ENCODE measurements at regions not wholly inside any gene's neighbourhood (a gene's known extent, or its start where the extent isn't known, plus 50 kb on each side); places are given as distances from the start of the nearest gene placed in this dataset.

DNA sequence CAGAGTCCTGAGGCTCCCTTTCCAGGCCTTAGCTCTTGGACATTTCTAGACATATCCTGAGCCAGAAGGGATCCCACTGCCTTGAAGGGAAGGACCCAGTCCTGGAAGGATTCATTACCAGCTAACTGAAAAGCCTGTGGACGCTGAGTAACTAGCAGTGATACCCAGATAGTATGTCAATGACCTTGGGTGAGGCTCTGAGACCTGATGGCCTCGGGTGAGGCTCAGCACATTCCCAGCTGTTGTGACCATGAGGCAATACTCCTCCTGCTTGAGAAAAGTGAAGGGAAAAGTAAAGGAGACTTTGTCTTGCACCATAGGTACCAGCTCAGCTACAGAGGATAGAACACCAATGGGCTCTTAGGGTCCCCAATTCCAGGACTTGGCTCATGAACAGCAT lies 268.1 kb downstream of the DKK2 start:
- DNase-seq (ENCODE audit: low spot score) = no peak

DNA sequence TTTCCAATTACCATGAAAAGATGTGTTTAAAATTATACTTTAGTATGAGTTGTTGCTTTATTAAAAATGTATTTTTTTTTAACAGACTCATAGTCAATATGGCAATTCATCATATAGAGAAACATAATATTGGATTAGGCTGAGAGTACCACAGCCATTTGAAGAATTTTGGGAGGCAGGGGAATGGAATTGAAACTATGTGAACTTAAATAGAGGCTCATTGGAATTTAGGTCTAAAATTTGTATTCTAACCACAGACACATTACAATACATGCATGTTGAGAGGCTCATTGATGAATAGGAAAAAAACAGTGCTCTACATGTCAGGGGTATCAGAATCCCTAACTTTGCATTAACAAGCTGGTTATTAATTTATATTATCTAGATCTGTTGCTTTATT lies 269.6 kb downstream of the DKK2 start:
- no peak for DNase-seq (ENCODE audit: low spot score)

DNA sequence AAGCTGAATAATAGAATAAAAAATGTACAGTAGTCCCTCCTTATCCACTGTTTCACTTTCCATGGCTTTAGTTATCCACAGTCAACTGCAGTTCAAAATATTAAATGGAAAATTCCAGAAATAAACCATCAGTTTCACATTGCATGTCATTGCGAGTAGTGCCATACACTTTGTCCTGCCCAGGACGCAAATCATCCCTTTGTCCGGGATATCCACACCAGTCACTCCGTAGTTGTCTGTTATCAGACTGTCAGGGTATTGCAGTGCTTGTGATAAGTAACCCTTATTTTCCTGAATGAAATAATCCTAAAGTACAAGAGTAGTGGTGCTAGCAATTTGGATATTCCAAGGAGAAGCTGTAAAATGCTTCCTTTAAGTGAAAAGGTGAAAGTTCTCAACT lies 271.3 kb downstream of the DKK2 start:
- DNase-seq (ENCODE audit: low spot score) = no peak

DNA sequence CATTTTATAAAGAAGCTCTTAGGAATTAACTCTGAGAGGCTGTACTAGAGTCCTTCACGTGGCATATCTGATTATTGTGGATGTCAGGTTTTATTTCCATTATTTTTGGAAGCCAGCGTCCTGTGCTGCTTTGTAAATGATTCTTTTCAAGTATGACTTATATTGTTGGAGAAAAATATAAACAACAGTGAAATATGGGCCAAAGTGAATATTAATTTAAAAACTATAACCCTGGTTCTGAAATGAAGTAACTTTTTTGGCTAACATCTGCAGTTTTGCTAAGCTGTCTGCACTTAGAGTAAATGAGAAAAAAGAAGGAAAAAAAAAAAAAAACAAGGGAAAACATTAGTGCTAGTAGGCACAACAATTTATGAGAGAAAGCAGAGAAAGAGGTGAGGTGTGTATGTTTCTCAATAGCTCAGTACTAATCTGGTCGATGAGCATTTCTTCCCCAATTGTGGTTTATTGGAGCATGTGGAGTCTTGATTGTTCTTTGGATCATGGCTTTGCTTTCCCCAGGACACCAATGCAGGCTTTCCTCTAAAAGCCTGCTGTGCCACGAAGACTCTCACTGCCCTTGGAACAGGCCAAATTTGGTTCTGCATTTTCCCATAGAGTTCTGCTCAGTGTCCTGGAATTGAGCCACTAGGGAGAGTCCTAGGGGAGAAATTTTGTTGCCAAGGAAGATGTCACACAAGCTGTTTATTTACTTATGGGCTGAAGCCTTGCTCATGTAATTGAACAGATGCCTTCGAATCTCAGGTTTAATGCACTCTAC lies 273.3 kb downstream of the DKK2 start:
- DNase-seq (ENCODE audit: low spot score) = no peak

DNA sequence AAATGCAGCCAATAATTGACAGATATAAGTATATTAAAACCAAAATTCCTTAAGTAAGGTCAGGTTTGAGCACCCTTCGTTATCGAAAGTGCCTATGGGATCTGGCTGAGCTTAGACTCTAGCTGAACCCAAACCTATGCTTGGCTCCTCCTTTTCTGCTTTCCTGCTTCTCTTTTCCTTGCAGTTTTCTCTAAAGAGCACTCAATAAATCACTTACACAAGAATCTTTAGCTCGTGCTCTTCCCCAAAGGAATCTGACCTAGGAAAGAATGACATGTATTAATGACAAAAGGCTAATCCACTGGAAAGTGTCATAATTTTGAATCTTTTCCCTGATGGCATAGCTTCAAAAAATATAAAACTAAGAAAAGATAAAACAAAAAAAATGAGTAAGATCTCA lies 282.7 kb downstream of the DKK2 start:
- DNase-seq (ENCODE audit: low spot score) = no peak

DNA sequence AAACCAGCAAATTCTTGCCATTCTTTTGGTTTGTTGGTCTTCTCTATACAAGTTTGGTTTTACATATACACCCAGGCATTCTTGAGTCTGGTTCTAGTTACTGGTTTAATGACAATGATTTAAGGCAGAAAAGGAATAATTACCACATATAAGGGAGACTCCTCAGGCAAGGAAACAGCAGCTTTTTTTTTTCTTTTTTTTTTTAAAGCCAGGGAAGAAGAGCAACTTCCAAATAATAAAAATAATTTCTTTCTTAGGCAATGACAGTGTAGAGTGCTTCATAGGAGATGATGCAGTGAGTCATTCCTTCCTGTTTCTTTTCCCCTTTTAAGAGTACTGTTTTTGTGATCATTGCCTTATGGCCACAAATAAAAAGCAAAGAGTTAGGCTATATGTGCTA lies 289.7 kb downstream of the DKK2 start:
- no peak for DNase-seq (ENCODE audit: low spot score)

DNA sequence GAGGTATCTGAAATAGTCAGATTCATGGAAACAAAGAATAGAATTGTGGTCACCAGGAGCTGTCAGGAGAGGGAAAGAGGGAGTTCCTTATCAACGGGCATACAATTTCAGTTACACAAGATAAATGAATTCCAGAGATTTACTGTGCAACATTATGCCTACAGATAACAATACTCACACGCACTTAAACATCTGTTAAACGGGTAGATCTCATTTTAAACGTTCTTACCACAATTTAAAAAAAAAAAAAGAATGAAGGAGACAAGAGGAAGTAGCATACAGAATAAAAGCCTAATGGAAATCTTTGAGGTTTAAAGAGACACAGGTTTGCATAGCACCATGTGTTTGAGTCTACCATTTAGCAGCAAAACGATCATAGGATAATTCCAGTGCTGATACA lies 298.0 kb downstream of the DKK2 start:
- no peak for DNase-seq (ENCODE audit: low spot score)

DNA sequence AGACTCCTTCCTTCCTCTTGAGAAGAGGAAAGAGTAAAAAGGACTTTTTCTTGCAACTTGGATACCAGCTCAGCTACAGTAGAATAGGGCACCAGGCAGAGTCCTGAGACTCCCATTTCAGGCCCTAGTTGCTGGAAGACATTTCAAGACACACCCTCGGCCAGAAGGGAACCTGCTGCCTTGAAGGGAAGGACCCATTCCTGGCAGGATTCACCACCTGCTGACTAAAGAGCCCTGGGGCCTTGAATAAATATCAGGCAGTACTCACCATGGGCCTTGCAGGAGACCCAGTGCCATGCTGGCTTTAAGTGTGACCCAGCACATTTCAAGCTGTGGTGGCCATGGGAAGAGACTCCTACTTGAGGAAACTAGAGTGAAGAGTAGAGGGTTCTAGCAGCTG lies 317.6 kb downstream of the DKK2 start:
- no peak for DNase-seq (ENCODE audit: low spot score)

DNA sequence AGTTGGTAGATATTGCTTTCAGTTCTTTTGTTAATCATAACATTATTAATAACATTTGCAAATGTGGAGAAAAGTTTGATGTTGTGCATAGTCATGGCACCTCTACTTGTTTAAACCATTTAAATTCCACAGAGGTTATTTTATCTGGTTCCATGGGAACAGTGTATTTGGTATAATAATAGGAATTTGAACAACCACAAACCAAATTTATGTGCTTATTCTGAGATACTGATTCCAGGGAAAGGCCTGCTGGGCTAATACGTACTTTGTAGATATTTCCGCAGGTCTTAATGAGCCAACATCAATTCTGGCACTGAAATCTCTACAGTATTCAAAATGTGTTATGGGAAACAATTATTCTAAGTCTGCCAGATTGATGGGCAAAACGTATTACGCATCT lies 319.0 kb downstream of the DKK2 start:
- no peak for DNase-seq (ENCODE audit: low spot score)

DNA sequence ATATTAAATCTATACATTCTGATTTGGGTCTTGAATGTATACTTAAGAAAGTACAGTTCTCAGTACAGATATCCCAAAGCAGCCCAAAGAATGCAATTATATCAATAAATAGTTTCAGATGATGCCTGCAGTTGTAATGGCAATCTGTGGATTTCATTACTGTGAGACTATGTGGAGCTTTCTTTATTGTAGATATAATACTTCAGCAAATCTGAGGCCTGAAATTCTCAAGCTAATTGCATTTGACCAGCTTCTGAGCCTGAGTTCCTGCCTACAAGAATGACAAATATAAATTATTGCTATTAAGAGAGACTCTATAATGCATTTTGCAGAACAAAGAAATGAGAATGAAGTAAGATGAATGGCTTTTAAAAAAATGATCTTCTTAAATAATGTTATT lies 320.3 kb downstream of the DKK2 start:
- DNase-seq (ENCODE audit: low spot score) = no peak

DNA sequence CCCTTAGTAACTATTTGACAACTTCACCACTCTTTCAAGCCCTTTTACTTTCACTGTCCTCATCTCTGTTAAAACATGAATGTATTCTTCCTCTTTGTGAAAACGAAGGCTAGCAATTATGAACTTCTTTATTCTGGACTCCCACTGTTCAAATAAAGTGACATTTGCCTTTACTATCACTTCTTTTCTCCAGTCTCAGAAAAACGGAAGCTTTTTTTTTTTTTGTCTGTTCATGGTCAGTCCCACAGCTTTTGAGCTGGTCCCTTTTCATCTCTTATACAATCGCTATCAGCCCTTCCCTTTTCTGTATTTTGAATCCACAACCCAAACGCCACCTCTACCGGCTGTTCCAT lies 327.7 kb downstream of the DKK2 start:
- DNase-seq (ENCODE audit: low spot score) = no peak

DNA sequence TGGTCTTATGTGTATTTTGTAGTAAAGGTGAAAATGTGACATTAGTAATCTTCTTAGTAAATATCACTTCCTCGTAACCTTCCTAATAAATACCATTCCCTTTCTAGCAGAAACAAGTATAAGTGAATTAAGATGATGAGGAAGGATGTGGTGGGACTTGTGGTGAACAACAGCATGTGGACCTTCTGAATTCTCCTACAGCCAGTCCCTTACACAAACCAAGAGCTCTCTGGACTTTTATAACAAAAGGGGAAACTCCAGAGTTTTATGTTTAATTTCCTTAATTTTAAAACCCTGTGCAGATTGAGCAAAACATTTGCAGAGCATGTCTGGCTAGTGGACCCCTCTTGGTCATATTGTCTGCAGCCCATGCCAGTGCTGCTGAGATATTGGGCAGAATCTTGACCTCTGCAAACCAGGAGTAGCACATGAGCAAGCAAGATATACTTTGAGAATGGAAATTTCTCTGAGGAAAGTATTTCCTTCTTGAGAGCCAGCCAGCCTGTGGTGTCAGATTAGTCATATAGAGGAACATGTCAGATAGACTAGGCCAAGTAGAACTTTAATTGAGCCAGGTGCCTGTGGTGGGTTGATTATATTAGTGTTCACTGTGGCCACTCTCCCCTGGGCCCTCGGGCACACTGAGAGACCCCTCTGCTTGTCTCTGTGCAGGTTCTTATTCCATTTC lies 328.2 kb downstream of the DKK2 start:
- no peak for DNase-seq (ENCODE audit: low spot score)

DNA sequence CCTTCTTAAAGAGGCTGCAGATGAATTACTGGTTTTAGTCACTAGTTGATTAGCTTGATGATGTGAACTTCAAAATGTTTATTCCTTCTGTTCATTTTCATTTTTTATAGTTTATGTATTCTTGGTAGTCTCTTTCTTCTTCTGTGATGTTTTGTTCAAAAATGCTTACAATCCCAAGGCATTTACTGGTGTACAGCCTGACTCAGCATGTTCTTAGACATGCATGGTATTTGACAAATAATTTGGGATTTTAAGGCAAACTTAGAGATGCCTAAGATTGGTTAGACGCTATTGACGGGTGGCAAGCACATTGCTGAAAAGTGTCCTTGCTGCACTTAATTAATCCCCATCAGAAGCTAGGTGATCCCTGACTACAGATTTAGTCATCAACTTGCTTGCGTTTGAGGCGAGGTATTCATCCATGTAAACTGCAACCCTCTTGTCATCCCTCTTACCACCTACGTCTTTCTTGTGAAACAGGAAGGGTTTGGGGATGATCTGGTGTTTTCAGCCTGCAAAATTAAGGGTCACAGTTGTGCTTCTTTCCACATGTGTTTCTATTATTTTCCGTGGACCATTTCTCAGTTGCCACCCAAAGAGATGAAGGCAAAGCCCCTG lies 331.8 kb downstream of the DKK2 start:
- no peak for DNase-seq (ENCODE audit: low spot score)

DNA sequence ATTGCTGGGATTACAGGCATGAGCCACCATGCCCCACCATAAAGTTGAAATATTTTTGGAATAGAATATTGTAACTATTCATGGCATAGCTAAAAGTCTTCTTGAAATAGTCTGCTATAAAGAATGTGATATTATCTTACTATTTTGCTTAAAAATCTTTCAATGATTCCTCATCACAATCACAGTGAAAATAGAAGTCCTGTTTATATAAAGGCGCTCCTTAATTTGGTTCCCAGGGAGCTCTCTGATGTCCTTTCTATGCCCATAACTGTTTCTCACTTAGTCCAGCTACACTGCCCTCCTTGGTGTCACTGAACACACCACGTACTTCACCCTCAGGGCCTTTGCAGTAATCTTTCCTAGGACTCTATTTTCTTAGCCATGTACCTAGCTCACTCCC lies 331.7 kb upstream of the GIMD1 start:
- no peak for DNase-seq (ENCODE audit: low spot score)

DNA sequence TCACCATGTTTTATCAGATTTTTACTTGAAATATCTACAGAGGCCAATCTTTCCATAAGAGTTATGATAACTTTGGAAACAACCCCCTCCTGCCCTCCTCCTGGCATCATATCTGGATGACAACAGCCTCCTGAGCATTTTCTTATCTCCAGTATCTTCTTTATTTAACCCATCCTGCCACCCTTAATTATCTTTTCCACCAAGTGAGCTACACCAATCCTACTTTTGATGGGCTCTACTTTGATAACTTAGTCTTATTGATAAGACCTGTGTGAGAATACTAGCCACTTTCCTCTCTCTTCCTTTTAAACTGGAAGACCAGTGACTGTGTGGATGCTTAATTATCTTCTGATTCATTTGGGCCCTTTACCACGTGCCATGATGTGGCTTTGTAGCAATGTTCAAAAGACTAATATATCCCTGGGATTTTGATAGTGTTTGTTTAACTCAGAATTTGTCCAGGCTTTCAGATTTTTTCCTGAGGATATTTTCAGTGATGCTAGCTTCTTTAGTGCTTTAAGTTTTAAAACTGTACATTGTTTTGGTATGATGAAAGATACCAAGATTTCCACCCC lies 330.1 kb upstream of the GIMD1 start:
- no peak for DNase-seq (ENCODE audit: low spot score)

DNA sequence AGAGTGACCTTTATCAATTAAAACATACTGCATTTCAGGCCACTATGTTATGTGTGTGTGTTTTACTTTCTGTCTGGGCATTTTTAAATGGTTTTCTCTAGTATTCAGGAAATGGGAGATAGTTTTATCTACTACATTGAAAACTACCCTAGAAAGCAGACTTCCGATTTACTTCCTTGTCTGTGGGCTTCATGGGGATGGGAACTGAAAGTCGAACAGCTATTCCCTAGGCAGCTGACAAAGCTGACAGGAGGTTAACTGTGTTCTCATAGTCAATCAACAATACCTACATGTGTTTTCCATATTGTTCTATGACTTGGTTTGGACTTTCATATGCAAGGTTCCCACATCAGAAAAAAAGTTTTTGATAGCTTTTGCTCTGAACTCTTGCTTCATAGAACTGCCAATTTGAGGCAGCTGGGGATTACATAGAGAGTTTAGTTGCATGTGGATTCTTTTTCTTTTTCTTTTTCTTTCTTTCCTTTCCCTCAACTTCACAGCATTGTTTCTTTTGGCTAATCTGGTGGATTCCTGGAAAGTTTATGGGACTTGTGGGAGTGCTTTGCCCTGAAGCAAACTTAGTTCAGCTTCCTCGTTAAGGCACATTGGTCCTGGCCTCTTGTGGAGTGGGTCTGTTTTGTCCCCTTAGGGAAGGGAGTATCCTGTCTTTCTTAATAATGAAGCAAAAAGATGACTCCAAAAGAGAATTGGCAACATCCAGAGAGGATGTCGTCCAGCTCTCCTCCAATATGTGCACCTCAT lies 327.1 kb upstream of the GIMD1 start:
- DNase-seq (ENCODE audit: low spot score) = no peak

DNA sequence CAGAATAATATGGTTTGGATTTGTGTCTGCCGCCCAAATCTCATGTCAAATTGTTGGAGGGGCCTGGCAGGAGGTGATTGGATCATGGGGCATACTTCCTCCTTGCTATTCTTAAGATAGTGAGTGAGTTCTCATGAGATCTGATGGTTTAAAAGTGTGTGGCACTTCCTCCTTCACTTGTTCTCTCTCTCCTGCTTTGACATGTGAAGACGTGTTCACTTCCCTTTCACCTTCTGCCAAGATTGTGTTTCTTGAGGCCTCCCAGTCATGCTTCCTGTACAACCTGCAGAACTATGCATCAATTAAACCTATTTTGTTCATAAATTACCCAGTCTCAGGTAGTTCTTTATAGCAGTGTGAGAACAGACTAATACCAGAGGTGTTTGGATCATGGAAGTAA lies 325.7 kb upstream of the GIMD1 start:
- DNase-seq (ENCODE audit: low spot score) = no peak

DNA sequence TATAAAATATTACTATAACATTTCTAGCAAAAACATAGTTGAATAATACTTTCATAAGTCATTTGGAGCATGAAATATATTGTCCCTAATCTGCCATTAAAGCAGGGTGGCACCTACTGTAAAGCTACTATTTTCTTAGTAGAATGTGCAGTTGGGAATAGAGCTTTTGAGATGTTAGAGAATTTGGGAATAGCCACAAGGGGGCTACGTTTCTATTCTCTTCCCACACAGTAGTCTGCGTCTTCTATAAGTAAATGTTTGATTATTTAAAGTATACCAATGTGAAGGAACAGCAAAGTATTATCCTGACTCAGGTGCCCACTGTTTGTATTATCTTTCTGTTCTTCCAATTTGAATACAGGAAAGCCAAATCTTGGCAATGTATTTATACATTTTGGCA lies 323.2 kb upstream of the GIMD1 start:
- no peak for DNase-seq (ENCODE audit: low spot score)

DNA sequence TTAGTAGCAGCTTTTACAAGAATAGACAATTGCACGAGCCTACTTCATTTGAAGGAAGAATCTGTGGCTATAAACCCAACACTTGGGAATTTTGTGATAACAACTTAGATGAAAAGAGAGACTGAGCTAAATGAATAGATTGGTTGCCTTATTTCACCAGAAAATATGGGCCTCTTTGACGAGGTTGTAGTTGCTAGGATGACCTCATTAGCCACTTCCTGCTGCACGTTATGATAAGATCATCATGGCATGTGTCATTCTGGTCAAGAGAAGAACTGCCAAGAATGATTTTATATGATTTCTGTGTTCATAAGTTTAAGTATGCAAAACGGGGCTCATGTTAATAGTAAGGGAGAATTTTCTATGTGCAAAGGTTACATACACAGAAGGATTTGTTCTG lies 321.9 kb upstream of the GIMD1 start:
- no peak for DNase-seq (ENCODE audit: low spot score)

DNA sequence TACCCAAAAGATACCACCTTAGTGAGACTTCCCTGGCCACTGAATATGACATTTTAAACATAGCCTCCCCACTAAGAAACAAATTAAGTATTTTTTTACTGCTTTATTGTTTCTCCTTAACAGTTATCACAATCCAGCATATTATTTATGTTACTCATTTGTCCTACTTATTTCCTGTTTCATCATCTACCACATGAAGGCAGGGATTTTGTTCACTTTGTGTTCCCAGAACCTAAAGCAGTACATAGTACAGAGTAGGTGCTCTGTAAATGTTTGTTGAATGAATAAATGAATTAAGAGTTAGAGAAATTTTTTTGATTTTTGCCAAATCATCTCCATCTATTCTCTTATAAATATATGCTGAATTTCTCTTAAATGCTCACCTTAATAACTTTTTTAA lies 318.4 kb upstream of the GIMD1 start:
- DNase-seq (ENCODE audit: low spot score) = no peak

DNA sequence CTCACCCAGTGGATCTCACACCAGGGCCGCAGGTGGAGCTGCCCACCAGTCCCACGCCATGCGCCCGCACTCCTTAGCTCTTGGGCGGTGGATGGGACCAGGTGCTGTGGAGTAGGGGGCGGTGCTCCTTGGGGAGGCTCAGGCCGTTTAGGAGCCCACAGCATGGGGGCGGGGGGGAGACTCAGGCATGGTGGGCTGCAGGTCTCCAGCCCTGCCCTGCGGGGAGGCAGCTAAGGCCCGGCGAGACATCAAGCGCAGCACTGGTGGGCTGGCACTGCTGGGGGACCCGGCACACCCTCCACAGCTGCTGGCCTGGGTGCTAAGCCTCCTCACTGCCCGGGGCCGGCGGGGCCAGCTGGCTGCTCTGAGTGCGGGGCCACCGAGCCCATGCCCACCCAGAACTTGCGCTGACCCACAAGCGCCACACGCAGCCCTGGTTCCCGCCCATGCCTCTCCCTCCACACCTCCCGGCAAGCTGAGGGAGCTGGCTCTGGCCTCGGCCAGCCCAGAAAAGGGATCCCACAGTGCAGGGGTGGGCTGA lies 312.9 kb upstream of the GIMD1 start:
- no peak for DNase-seq (ENCODE audit: low spot score)

DNA sequence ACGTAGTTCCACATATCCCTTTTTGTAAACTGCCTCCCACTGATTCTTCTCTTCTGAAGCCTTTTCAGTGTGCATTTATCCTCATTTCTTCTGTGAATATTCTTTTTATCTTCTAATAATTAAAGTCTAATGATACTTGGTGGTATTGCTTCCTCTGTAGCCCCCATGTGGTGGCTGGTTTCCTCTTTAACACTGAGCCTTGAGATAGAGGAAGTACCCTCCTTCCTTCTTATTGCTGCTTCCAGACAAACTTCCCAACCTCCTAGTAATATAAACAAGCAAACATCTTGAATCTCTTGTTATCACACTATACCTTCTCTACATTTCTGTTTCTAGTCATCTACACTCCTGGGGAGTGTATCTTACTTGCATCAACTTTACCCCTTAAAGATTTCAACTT lies 310.5 kb upstream of the GIMD1 start:
- no peak for DNase-seq (ENCODE audit: low spot score)

Measured in left forelimb (tissue), 1 donor.